HG03280 (cell line): ENCODE measurements at regions not wholly inside any gene's neighbourhood (a gene's known extent, or its start where the extent isn't known, plus 50 kb on each side); places are given as distances from the start of the nearest gene placed in this dataset.

Experiments
- ATAC-seq: cut with Tn5 transposase; IDR thresholded peaks from one replicate; pipeline ENCODE4 v1.9.1; 2021; ENCODE audit warnings: mild to moderate bottlenecking, moderate library complexity; ENCODE audit not compliant: unreplicated experiment

DNA sequence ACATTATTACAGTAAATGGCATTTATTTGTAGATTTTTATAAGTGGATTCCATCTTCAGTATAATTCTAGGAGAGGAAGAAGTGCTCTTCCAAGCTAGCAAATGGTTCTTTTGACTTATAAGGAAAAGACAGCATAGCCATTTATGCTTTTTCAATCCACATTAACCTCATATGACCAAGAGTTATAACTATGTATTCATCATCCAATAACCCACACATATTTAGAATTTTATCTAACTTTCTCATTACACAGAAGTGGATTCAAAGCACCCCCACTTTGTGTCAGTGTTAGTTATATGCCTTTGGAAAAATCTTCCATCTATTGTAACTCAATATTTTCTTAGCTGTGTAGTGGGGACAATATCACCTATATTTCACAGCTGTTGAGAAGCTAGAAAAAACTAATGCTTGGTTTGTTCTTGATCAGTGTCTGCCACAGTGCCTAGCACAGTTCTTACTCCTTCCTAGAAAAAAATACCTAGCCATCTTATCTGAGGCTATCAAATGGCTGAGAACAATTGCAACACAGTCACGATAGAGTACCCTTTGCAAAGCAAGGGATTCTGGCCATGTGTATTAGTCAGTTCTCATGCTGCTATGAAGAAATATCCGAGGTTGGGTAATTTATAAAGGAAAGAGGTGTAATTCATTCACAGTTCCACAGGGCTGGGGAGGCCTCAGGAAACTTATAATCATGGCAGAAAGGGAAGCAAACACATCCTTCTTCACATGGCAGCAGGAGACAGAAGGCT lies 986.3 kb downstream of the TFAP2A start:
- no peak for ATAC-seq

DNA sequence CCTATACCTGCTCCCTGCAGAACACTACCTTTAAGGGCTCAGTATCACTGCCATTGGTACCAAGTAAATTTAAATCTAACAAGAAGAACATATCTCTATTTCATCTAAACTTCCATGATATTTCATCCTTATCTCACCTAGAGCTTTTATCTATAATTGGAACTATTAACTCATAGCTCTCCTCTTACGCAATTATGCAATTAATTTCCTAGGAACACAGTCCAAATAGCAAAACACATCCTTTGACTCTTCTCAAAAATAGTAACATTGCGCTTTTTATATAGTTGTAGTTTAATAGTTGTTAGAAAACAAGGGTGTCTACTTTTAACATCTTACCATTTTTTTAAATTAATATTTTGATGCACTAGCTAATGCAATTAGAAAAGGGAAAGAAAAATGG lies 986.8 kb upstream of the SLC35B3 start:
- ATAC-seq: no peak

DNA sequence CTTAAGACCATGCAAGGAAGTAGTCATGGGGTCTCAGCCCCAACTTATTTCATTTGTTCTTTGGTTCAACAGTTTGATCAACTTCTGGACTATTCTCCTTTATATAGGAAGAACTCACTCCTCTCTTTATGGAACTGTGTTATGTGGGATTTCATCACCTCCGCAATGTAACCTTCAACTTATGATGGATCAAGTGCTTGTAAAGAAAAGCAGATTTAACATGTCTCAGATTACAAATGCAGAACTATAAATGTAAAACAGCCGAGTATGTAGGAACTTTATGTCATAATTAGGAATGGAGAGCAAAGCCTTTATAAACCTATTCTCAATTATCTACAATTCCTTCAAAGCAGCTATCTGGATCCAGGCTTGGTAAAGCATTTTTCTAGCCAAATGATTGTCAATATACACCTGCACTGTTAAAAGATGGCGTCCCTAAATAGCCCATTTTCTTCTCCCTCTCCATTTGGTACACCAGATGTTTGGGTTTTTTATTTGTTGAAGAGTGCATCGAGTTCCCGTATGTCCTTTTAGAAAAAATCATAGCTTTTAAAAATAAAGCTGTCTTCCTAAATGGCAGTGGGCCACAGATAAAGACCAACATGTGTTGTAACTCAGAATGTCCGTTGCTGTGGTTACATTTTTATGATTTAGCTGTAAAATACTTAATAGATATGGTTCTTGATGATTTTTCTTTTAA lies 985.1 kb upstream of the SLC35B3 start:
- no peak for ATAC-seq

DNA sequence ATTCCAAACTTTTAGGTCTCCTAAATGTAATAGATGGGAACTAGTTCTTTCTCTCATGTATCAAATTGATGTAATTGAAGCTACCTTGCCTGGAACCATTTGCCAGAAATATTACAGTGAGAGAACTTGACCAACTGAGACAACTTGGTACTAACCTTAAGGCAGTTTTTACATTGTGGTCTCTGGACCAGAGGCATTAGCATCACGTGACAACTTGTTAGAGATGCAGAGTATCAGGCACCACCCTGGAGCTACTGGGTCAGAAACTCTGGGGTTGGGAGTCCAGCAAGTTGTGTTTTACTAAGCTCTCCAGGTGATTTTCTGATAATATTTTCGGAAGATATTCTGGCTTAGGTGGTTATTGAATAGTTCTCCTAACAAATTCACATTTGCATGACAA lies 982.1 kb upstream of the SLC35B3 start:
- no peak for ATAC-seq

DNA sequence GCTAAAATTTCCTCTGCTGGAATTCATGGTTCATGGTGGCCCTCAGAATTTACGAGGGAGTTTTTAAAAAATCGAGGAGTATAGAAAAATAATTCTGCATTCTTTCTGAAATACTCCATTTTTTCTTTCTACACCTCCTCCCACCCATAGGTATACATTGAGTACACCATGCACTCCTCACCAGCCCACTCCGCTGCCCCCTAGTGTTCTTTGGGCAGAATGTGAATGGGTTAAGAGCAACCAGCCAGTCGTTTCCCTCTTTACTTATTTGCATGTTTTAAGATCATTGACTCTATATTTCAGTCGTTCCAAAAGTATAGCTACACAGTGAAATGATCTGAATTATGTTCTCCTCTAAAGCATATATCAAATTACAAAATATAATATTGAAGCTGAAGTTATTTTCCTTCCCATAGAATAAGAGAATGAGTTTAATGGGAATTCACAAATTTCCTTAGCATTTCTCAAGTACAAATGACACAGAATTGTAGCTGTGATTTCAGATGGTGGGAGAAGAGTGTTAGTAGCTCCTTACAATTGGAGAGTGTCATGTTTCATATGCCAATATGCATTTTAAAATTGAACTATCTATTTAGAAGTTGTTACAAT lies 977.7 kb upstream of the SLC35B3 start:
- peak; percentile 59 for ATAC-seq

DNA sequence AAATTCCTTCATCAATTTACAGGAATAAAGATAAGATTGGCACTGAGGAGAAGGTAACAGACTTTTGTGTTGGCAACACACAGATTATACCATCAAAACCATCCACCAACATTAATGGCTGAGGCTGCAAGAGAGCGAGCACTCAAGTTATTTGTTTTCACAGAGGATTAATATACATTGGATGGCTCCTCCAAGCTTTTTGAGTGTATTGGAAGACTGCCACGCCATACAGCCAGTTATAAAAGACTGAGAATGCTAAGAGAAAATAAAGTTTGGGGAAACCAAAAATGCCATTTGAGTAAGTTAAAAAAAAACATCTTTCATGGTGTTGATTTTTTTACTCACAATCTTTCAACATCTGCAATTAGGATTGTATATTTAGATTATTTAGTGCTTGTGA lies 973.8 kb upstream of the SLC35B3 start:
- ATAC-seq: no peak

DNA sequence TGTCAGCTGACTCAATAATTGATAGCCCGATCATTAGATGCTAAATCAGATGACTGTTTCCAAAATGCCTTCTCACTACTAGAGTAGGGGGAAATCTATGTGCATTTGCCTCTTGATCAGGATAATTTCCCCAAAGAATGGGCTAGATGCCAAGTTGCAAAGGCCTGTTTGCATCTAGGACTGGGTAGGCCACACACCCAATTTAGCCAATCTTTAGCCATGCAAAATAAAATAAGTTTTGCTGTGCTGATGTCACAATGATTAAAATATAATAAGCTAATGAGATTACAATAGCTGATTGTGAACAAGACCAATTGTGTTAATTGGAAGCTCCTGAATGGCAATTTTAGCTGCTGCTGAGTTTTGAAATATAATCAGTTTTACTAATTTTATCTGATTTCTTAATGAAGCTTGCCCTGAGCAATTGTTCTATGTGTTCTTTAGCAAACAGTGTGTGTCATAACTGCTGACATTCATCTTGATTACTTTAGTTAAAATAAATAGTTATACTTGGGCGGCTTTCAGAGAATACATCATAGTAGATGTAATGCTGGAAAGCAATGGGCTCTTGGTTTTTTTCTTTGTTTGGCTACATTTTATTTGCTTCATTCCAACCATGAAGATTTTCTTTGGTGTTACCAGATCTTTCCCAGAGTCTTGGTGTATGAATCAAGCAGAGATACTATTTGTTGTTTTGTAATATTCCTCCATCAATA lies 973.2 kb upstream of the SLC35B3 start:
- ATAC-seq: no peak

DNA sequence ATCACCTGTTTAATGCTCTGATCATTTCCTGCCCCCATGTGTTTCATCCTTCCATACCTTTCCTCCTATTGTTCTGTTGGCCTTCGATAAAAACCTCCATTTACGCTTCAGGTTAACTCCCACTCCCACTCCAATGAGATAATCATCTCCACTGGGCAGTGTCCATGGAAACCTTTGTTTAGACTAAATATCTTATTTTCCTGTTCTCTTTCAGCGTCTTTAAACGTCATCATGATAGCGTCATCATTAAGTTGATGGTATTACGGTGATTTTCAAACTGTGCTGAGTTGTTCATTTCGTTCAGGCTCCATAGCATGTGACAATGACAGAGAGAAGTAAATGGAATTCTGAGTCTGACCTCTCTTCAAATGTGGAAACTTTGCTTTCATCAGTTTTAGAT lies 970.5 kb upstream of the SLC35B3 start:
- no peak for ATAC-seq

DNA sequence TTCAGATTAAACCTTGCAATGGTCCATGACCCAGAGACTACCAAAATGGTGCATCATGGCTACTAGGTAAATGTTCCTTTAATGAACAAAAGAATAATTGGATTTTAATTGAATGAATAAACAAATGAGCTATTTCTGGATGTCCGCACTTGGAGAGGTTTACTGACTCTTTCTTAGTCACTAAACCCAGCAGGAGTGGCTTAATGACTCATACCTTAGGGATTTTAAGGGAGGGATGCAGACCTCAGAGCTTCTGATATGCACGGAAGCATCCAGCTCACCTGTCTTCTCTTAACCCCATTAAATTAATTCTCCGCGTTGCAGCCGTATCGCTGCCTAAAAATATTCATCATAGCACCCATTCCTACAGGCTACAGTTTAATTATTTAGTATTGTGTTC lies 970.0 kb upstream of the SLC35B3 start:
- no peak for ATAC-seq

DNA sequence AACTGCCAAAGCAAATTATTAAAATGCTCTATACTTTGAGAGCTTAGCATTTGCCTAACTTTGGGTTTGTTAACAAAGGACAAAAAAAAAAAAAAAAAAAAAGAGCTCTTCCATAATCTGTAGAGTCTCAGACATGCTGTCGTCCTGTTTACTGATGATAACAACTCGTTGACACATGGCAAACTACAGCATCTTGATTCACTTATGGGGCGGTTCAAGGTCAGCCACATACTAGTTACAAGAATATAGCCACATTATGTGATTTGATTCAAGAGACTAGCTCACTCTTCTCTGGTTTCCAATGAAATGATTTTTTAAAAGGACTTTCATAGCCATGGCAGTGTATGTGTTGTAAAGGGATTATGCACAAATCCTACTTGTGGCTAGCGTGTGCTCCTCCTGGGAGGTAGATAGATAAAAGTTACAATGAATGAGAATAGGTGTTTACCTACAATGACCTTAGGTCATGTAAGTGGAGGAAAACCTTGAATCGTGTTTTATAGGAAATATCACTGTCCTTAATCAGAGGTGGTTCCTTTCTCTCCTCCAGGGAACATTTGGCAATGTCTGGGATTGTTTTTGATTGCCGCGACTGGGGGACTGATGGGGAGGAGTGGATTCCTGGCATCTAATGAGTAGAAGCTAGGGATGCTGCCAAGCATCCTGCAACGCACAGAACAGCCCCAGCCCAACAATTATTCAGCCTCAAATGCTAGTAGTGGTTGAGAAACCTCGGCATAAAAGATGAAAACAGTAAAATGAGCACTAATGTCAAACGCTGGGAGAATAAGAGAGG lies 969.2 kb upstream of the SLC35B3 start:
- ATAC-seq: no peak

DNA sequence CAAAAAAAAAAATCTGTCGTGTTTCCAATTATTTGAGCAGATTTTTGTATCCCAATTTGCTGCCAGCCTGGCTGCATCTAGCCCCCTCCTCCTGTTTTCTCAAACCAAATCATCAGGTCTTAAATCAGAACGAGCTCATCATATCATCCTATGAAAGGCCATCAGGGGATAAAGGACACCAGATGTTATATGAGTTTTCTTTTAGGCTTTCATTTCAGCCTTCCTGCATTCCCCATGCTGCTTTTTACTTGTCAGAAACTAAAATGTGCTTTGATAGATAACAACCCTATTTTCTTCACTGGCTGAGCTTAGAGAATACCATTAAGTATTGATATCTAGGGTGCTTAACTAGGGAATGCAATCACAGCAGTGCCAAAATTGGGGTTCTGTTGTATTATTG lies 968.4 kb upstream of the SLC35B3 start:
- ATAC-seq: no peak

DNA sequence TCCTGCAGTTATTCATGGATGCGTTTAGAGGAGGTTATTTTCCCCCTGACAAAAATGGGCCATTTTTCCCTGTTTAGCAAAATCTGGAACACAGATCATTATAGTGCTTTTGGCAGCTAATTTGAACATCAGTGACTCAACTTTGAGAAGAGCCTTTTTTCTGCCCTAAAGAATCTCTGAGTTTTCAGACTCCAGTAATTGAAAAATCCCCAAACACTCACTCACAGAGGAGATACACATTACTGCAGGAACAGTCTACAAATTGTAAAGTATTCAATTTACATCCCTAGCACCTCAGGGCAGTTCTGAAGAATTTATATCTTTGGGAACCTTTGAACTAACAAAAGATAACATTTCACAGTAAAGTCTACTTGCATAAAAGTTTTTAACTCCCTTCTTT lies 966.6 kb upstream of the SLC35B3 start:
- ATAC-seq: no peak

DNA sequence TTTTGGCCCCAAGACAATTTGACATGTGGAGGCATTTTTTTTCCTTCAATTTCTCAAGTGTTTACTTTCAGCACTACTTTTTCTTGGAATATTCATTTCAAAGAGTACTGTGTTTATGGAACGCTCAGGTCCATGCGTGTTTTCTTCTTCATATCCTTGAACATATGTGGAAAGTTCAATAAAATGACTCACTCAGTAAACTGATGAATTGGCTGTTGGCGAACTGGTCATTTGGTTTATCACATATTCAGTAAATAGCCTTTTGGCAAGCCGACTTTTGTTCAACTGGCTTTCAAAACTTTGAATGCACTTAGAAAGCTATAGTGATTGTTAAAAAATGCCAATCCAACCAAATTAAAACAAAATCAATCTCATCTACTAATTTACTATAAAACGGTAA lies 964.6 kb upstream of the SLC35B3 start:
- no peak for ATAC-seq

DNA sequence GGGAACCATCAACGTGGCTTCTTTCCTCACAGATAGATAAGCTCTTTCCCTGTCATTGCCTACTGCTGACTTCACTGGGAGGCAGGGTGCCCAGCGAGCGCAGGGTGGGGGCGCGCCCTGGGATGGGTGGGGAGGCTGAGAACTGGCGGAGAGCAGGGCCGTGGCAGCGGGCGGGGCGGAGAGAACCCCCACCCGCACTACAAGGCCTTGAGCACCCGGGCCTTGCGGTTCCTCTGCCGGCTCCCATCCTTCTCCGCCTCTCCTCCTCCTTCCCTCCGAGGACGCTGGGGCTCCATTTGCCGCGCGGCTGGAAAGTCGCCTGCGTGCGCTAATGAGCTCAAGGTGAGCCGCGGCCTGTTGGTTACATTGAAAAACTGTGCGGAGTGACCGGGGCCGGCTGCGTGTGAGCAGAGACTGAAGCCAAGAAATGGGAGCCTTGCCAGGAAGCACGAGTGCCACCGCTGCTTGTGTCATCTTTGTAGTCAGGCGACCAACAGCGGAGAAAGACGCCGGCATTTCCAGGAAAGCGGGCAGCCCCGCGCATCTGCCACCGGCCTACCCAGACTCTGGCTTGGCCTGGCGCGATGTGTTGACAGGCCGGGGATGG lies 963.5 kb upstream of the SLC35B3 start:
- no peak for ATAC-seq

DNA sequence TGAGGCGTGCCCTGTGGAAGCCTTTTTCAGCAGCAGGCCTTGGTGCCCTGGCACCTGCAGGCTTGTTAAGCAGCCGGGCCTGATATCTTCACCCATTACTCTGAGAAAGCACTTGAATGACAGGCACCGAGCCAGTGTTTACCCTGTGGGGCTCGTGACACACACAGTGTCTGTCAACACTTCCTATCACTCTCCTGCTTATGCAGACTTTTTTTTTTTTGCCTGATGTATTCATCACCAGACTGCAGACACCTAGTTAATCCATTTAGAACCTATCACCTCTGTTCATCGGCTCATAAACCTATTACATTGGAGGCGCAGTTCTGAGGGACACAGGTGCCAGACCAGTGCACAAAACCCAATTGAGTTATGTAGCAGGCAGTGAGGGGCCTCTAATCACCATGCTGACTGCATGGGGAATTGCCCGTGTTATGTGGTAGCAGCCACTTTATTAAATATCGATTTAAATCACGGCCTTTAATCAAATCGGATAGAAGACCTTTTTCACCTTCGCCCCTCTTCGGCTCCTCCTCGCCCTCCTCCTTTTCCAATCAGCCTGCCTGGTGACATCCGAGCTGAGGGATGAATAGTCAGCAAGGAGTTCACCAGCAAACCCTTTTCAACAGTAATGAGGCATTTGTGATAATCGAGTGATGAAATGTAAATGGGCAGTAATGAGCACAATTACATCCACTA lies 962.9 kb upstream of the SLC35B3 start:
- ATAC-seq: no peak

DNA sequence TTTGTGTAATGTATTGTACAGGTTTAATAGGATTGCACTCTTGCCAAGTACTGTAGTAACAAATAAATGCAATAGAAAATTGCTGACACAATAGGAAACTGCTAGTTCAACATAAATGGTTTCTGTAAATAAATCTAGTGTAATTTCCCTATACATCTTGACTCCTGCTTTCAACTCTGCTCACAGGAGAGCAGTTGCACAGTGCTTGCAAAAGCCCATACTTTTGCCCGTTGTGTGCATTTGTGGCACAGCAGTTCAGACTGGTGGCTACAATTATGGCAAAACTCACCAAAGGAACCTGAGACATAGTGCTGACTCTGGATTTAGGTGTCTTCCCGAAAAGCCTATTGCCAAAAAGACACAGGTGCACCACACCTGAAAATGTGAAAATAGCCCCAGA lies 953.3 kb upstream of the SLC35B3 start:
- ATAC-seq: no peak

DNA sequence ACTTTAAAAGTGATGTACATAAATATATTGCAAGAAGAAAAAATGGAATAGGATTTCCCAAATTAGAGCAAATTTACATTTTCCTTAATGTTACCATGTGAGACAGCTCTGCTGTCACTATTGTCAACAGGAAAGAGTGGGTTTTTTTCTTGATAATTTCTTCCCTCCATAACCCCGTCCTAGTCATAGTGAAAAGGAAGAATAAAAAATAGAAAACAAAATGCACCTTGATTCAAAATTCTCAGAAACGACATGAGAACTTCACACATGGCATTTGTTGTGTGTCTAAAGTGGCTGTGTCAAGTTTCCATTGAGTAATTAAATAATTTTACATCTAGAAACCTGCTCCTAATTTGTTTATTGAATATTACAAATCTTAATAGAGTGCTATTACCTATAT lies 945.2 kb upstream of the SLC35B3 start:
- ATAC-seq: no peak

DNA sequence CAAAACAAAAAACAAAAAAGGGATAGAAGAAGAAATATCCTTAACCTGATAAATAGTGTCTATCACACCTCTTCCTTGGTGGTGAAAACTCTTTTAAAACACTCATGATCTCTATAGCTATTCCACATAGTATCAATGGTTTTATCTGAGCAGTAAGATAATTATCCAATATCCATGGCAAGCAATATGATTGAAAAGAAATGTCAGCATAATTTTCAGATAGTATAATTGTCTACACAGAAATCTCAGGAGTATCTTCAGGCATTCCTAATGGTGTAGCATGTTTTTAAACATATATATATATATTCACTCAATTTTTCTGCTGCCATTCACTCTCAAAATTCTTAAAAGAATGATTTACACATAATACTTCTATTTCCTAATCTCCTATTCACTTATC lies 938.0 kb upstream of the SLC35B3 start:
- ATAC-seq: no peak

DNA sequence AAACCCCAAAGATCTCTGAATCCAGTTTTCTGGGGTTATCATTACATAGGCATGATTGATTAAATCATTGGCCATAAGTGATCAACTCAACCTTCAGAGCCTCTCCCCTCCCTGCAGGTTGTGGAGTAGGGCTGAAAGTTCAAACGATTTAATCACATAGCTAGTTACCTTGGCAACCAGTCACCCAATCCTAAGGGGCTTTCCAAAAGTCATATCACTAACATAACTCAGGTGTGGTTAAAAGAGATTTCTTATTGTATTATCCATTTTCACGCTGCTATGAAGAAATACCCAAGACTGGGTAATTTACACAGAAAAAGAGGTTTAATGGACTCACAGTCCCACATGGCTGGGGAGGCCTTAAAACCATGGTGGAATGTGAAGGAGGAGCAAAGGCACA lies 935.1 kb upstream of the SLC35B3 start:
- no peak for ATAC-seq

DNA sequence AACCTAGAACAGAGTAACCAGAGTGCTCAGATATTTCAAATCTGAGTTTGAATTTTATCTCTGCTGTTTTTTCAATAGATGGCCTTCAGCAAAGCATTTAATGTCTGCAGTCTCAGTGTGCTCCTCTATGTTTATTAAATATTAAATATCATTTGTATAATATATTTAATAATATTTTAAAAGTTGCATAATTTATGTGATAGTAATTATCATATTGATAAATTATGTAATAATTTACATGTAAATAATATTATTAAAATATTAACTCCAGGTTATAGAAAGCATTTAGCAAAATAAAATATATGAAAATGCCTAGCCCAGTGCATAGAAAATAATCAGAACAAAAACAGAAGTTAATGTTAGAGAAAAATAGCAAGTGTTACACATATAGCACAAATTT lies 930.0 kb upstream of the SLC35B3 start:
- ATAC-seq: no peak
